ENCODE measurements at regions not wholly inside any gene's neighbourhood (a gene's known extent, or its start where the extent isn't known, plus 50 kb on each side); places are given as distances from the start of the nearest gene placed in this dataset.
A peak's percentile ranks its signal among the peaks of the same experiment; 100 is the strongest.
"Not testable (repeated sequence)": the region's sequence is repeated elsewhere in the genome, so short reads cannot be mapped to it uniquely, and the experiment has no call there.

DNA sequence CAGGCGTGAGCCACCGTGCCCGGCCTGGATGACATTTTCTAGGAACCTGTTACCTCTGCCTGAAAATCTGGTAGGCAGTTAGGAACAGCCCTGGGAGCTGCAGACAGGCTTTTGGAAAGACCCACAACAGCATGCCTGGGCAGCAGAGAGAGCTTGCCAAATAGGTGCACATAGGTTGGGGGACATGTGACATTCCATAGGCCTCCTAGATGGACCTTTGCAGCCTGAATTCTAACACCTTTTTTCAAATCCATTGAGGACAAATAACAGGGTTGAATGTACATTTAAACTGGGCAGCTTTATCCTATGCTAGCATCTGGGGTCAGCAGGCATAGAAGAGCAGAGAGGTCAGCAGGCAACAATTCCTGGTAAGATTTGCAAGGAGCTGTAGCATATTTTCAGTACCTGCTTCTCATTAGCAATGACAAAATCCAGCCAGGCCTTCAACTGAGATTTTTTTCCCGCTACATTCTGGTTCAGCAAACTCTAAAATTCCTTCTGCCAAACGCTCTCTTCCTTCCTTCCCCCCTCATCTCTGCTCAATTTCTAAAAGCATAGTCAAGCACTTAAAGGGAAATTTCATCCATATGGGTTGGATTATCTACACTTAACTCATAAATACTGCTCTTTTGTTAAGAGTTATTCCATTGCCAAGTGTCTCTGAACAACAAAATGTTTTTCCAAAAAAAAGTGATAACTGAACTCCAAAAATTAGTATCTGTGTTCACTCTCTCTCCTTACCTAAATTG lies 75.2 kb downstream of the SOWAHC start:
- no peaks in the 10 kb centered on the region for H3K27me3 ChIP-seq
- peak overlapping the region; percentile 86 for H3K27ac ChIP-seq
- no peak overlapping the region for H3K9ac ChIP-seq (ENCODE audit: low read depth in 2 of 2, low read length in 2 of 2)
- H3K4me1 ChIP-seq, result peaks cover 17% of the 10 kb centered on the region
- no peak for DNase-seq
- TF ChIP-seq, protein P1, sequence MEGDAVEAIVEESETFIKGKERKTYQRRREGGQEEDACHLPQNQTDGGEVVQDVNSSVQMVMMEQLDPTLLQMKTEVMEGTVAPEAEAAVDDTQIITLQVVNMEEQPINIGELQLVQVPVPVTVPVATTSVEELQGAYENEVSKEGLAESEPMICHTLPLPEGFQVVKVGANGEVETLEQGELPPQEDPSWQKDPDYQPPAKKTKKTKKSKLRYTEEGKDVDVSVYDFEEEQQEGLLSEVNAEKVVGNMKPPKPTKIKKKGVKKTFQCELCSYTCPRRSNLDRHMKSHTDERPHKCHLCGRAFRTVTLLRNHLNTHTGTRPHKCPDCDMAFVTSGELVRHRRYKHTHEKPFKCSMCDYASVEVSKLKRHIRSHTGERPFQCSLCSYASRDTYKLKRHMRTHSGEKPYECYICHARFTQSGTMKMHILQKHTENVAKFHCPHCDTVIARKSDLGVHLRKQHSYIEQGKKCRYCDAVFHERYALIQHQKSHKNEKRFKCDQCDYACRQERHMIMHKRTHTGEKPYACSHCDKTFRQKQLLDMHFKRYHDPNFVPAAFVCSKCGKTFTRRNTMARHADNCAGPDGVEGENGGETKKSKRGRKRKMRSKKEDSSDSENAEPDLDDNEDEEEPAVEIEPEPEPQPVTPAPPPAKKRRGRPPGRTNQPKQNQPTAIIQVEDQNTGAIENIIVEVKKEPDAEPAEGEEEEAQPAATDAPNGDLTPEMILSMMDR (IDR thresholded peaks at IDR 0.05), result no peak
- no peaks in the 10 kb centered on the region for H3K9me3 ChIP-seq
- no peak overlapping the region for H3K4me3 ChIP-seq
- intact Hi-C loops (cut with DNase I), result no loop called here
- H3K36me3 ChIP-seq, result no peaks in the 10 kb centered on the region

- H3K27ac ChIP-seq, result peak overlapping the region; percentile 86
- intact Hi-C loops (cut with DNase I), result no loop called here
- no peak overlapping the region for H3K9ac ChIP-seq (ENCODE audit: low read depth in 2 of 2, low read length in 2 of 2)
- H3K9me3 ChIP-seq, result no peaks in the 10 kb centered on the region
- TF ChIP-seq, protein P1 (IDR thresholded peaks at IDR 0.05), result no peak
- H3K27me3 ChIP-seq, result no peaks in the 10 kb centered on the region
- no peaks in the 10 kb centered on the region for H3K36me3 ChIP-seq
- peaks cover 17% of the 10 kb centered on the region for H3K4me1 ChIP-seq
- no peak for DNase-seq
- H3K4me3 ChIP-seq, result no peak overlapping the region
These were observed 75.8 kb downstream of the SOWAHC start for GRCh38 chr2:109689973-109690372.

- Histone ChIP-seq H3K4me3 (no peak overlapping the region), H3K9ac (ENCODE audit: low read depth in 2 of 2, low read length in 2 of 2) (peak overlapping the region in 1 of 2 donors; percentile 83), H3K27me3 (no peaks in the 10 kb centered on the region), H3K9me3 (no peaks in the 10 kb centered on the region), H3K36me3 (no peaks in the 10 kb centered on the region), H3K4me1 (peaks cover 17% of the 10 kb centered on the region), H3K27ac (peak overlapping the region; percentile 86)
- no peak for DNase-seq
- intact Hi-C loops (cut with DNase I), result no loop called here
- TF ChIP-seq, protein P1 (IDR thresholded peaks at IDR 0.05), result no peak
These were observed 76.3 kb downstream of the SOWAHC start for GRCh38 chr2:109690457-109690821.

- DNase-seq, result peak; percentile 93
- peak overlapping the region; percentile 86 for H3K27ac ChIP-seq
- H3K36me3 ChIP-seq, result no peaks in the 10 kb centered on the region
- no peak overlapping the region for H3K4me3 ChIP-seq
- TF ChIP-seq, protein P1 (IDR thresholded peaks at IDR 0.05), result no peak
- intact Hi-C loops (cut with DNase I), result no loop called here
- H3K4me1 ChIP-seq, result peaks cover 17% of the 10 kb centered on the region
- H3K9ac ChIP-seq (ENCODE audit: low read depth in 2 of 2, low read length in 2 of 2), result peak overlapping the region; percentile 5 to 83
- H3K9me3 ChIP-seq, result no peaks in the 10 kb centered on the region
- H3K27me3 ChIP-seq, result no peaks in the 10 kb centered on the region
These were observed 76.8 kb downstream of the SOWAHC start for GRCh38 chr2:109690822-109691541.

DNA sequence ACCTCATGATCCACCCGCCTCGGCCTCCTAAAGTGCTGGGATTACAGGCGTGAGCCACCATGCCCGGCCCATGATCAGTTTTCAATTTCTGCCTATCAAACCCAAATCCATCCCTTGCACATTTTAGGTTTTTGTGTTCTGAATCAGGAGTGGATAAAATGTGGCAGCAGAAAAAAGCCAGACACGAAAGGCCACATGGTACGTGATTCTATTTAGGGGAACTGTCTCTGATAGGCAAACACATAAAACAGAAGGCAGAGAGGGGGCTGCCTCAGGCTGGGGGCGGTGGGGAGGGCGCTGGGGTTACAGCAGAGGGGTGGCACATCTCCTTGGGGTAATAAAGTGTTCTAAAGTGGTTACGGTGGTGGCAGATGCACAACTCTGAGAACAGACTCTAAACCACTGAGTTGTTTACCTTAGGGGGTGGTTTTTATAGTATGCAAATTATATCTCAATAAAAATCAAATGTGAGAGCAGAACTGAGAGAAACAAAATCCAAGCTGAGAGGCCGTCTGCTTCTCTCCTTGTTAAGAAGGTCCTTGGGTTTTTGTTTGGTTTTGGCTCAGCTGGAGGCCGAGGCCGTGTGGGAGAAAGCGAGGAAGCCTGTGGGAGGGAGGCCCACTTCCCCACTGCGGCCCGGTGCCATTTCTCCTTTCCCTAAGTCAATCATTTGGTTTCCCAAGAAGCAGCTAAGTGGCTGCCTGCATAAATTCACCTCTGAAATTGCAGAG lies 78.0 kb downstream of the SOWAHC start:
- Histone ChIP-seq H3K4me3 (no peak overlapping the region), H3K9ac (ENCODE audit: low read depth in 2 of 2, low read length in 2 of 2) (peak overlapping the region in 1 of 2 donors; percentile 83), H3K4me1 (peaks cover 17% of the 10 kb centered on the region), H3K36me3 (no peaks in the 10 kb centered on the region), H3K9me3 (no peaks in the 10 kb centered on the region), H3K27me3 (no peaks in the 10 kb centered on the region), H3K27ac (peak overlapping the region; percentile 86)
- peak; percentile 50 for DNase-seq
- intact Hi-C loops (cut with DNase I), result no loop called here
- TF ChIP-seq, protein P1 (IDR thresholded peaks at IDR 0.05), result no peak

DNA sequence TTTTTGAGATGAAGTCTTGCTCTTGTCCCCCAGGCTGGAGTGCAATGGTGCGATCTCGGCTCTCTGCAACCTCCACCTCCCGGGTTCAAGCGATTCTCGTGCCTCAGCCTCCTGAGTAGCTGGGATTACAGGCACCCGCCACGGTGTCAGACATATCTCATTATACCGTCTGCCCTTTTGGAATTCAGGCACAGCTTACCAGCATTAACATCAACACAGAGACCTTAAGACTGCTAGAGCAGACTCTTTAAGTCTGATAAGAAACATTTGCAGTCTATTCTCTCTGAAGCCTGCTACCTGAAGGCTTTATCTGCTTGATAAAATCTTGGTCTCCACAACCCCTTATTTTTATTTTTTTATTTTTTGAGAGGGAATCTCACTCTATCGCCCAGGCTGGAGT lies 78.7 kb downstream of the SOWAHC start:
- H3K9ac ChIP-seq (ENCODE audit: low read depth in 2 of 2, low read length in 2 of 2), result peak overlapping the region in 1 of 2 donors; percentile 83
- intact Hi-C loops (cut with DNase I); DNase-seq; H3K9me3 ChIP-seq; H3K4me3 ChIP-seq; H3K36me3 ChIP-seq; H3K27me3 ChIP-seq: not testable (repeated sequence)
- H3K4me1 ChIP-seq, result peaks cover 17% of the 10 kb centered on the region
- H3K27ac ChIP-seq, result peak overlapping the region; percentile 86

DNA sequence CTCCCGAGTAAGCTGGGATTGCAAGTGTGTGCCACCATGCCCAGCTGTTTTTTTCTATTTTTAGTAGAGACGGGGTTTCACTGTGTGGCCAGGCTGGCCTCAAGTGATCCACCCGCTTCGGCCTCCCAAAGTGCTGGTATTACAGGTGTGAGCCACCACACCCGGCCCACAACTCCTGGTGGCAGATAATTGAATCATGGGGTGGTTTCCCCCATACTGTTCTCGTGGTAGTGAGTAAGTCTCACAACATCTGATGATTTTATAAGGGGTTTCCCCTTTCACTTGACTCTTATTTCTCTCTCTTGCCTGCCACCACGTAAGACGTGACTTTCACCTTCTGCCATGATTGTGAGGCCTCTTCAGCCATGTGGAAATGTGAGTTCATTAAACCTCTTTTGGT lies 79.1 kb downstream of the SOWAHC start:
- Histone ChIP-seq H3K27ac (peak overlapping the region; percentile 86), H3K4me1 (peaks cover 17% of the 10 kb centered on the region)
- DNase-seq; H3K4me3 ChIP-seq; H3K27me3 ChIP-seq; H3K9ac ChIP-seq (ENCODE audit: low read depth in 2 of 2, low read length in 2 of 2); H3K9me3 ChIP-seq; H3K36me3 ChIP-seq; intact Hi-C loops (cut with DNase I): not testable (repeated sequence)

Measured in colonic mucosa (tissue), 4 donors.